Liver (tissue), 8 donors: ENCODE measurements at regions not wholly inside any gene's neighbourhood (a gene's known extent, or its start where the extent isn't known, plus 50 kb on each side); places are given as distances from the start of the nearest gene placed in this dataset.

Experiments
- DNase-seq: peaks from one replicate; pipeline ENCODE4 v3.0.0-alpha.2; 2017; ENCODE audit warnings: low spot score
- H3K27ac ChIP-seq, 2 donors: one replicate each; pipeline ENCODE4 v1.7.0; 2013; ENCODE audit warnings: inconsistent platforms in 2 of 2, low read length in 2 of 2, control low read depth in 1 of 2, low read depth in 1 of 2, mild to moderate bottlenecking in 1 of 2
- H3K27me3 ChIP-seq, 4 donors: one replicate each; pipeline versions ENCODE4 v1.6.1 to v1.7.0; 2013; ENCODE audit warnings: low read length in 3 of 4, inconsistent platforms in 1 of 4, mild to moderate bottlenecking in 1 of 4, moderate library complexity in 1 of 4; ENCODE audit not compliant: control insufficient read depth in 4 of 4, insufficient read depth in 4 of 4
- H3K36me3 ChIP-seq, 4 donors: one replicate each; pipeline versions ENCODE4 v1.6.1 to v1.7.0; 2013; ENCODE audit warnings: low read length in 3 of 4, mild to moderate bottlenecking in 3 of 4, low read depth in 1 of 4, moderate library complexity in 1 of 4; ENCODE audit not compliant: control insufficient read depth in 4 of 4, insufficient read depth in 3 of 4
- H3K4me1 ChIP-seq, 4 donors: one replicate each; pipeline versions ENCODE4 v1.6.1 to v1.7.0; 2013; ENCODE audit warnings: low read length in 3 of 4, mild to moderate bottlenecking in 3 of 4, moderate library complexity in 1 of 4; ENCODE audit not compliant: control insufficient read depth in 4 of 4, insufficient read depth in 4 of 4
- H3K4me3 ChIP-seq, 3 donors: one replicate each; pipeline versions ENCODE4 v1.6.1 to v1.7.0; 2013; ENCODE audit warnings: low read length in 3 of 3, control low read depth in 1 of 3, low read depth in 1 of 3, mild to moderate bottlenecking in 1 of 3
- H3K9ac ChIP-seq, 2 donors: one replicate each; pipeline ENCODE4 v1.7.0; 2013; ENCODE audit warnings: low read length in 2 of 2, mild to moderate bottlenecking in 2 of 2, moderate library complexity in 2 of 2, control low read depth in 1 of 2, low read depth in 1 of 2
- H3K9me3 ChIP-seq, 4 donors: one replicate each; pipeline versions ENCODE4 v1.6.1 to v1.7.0; 2013; ENCODE audit warnings: low read length in 3 of 4; ENCODE audit not compliant: control insufficient read depth in 4 of 4
- CTCF ChIP-seq: fragments of 150-350 bp; IDR thresholded peaks from 2 replicates; pipeline ENCODE4 v1.5.1; 2017; ENCODE audit warnings: improper control_type of control experiment, low read depth, low read length; ENCODE audit not compliant: missing input control
- EGR1 ChIP-seq, 2 donors: IDR thresholded peaks; 2 replicates each; pipeline ENCODE4 v1.6.1; 2016 to 2018; ENCODE audit warnings: antibody characterized with exemption in 2 of 2, low read depth in 2 of 2
- FOXA1 ChIP-seq: IDR thresholded peaks from 2 replicates; pipeline ENCODE4 v1.6.1; 2016; ENCODE audit warnings: antibody characterized with exemption
- FOXA2 ChIP-seq: IDR thresholded peaks from 2 replicates; pipeline ENCODE4 v1.6.1; 2016; ENCODE audit warnings: antibody characterized with exemption
- HNF4A ChIP-seq, 2 donors: conservative IDR thresholded peaks; 2 replicates each; pipeline ENCODE4 v1.6.1; 2016; ENCODE audit warnings: antibody characterized with exemption in 2 of 2, mild to moderate bottlenecking in 2 of 2
- HNF4G ChIP-seq: IDR thresholded peaks from 2 replicates; pipeline ENCODE4 v1.6.1; 2016; ENCODE audit warnings: antibody characterized with exemption
- JUND ChIP-seq, 2 donors: IDR thresholded peaks; 2 replicates each; pipeline ENCODE4 v1.6.1; 2016; ENCODE audit warnings: antibody characterized with exemption in 2 of 2
- NR2F2 ChIP-seq: IDR thresholded peaks from 2 replicates; pipeline ENCODE4 v1.6.1; 2016; ENCODE audit warnings: antibody characterized with exemption
- REST ChIP-seq: IDR thresholded peaks from 2 replicates; pipeline ENCODE4 v1.6.1; 2016; ENCODE audit warnings: antibody characterized with exemption, mild to moderate bottlenecking
- RXRA ChIP-seq, 2 donors: IDR thresholded peaks; 2 replicates each; pipeline ENCODE4 v1.6.1; 2017 to 2018; ENCODE audit warnings: antibody characterized with exemption in 2 of 2, mild to moderate bottlenecking in 1 of 2
- SP1 ChIP-seq: IDR thresholded peaks from 2 replicates; pipeline ENCODE4 v1.6.1; 2018; ENCODE audit warnings: antibody characterized with exemption, mild to moderate bottlenecking
- TAF1 ChIP-seq: conservative IDR thresholded peaks from 2 replicates; pipeline ENCODE4 v1.6.1; 2016; ENCODE audit warnings: antibody characterized with exemption, mild to moderate bottlenecking
- YY1 ChIP-seq: IDR thresholded peaks from 2 replicates; pipeline ENCODE4 v1.6.1; 2016; ENCODE audit warnings: antibody characterized with exemption, mild to moderate bottlenecking
- WGBS: extraction: QIAGEN DNeasy Blood & Tissue Kit; methylation state at CpG from one replicate; pipeline ENCODE4 v1.1.7; 2013; 5-methylcytosine and 5-hydroxymethylcytosine counted together
- TF ChIP-seq, protein P1 (sequence below): IDR thresholded peaks from 2 replicates; pipeline ENCODE4 v1.6.1; 2016; ENCODE audit warnings: antibody characterized with exemption
- donor health status: healthy.
- donor health status: healthy.
- donor health status: healthy.
- donor health status: healthy.
- donor health status: healthy.

DNA sequence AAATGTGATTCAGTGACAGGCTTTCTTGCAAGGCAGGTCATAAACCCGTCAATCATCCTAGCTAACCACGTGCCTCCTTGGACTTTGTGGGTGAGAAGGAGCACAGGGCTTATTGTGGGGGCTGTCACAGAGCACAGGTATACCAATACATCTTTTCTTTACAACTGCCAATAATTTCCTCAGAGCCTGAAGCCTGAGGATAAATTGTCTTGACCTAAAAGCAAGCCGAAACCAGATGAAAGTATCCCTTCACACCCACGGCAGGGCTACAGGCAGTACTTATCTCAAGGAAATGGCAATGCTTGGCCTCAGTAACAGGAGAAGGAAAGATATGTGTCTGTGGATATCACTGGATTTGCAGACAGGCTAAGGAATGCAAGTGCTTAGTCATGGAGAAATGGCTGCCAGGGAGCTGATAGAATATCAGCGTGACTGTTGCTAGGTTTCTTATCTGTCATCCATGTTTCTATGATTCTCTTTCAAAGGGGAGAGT lies 90.3 kb upstream of the ZNF366 start:
- no peaks in the 10 kb centered on the region for H3K36me3 ChIP-seq
- no peak for DNase-seq
- peaks cover 0 to 3% (median 0%) of the 10 kb centered on the region in 4 donors for H3K9me3 ChIP-seq
- no peak overlapping the region for H3K4me3 ChIP-seq
- H3K27ac ChIP-seq = no peak overlapping the region
- TF ChIP-seq FOXA1 (no peak), NR2F2 (peak; percentile 36), YY1 (peak; percentile 46)
- TF ChIP-seq, protein P1, sequence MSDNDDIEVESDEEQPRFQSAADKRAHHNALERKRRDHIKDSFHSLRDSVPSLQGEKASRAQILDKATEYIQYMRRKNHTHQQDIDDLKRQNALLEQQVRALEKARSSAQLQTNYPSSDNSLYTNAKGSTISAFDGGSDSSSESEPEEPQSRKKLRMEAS = no peak
- H3K4me1 ChIP-seq = no peaks in the 10 kb centered on the region
- WGBS = 63% methylated on average over 5 of the region's 5 CpGs
- H3K9ac ChIP-seq = no peak overlapping the region
- H3K27me3 ChIP-seq = no peaks in the 10 kb centered on the region

- H3K9me3 ChIP-seq = peaks cover 0 to 3% (median 0%) of the 10 kb centered on the region in 4 donors
- H3K27me3 ChIP-seq = no peaks in the 10 kb centered on the region
- no peak for DNase-seq
- no peak overlapping the region for H3K27ac ChIP-seq
- TF ChIP-seq TAF1 (no peak), YY1 (no peak), EGR1 (IDR thresholded peaks at IDR 0.05; ENCODE audit: low read depth in 2 of 2) (no peak), SP1 (no peak), JUND (IDR thresholded peaks at IDR 0.05) (no peak), CTCF (no peak), HNF4A (conservative IDR thresholded peaks at IDR 0.05) (no peak), NR2F2 (no peak), HNF4G (no peak), FOXA2 (no peak), REST (no peak), RXRA (IDR thresholded peaks at IDR 0.05) (no peak)
- TF ChIP-seq, protein P1 = no peak
- no peak overlapping the region for H3K4me3 ChIP-seq
- WGBS = 78% methylated on average over 3 of the region's 3 CpGs
- H3K36me3 ChIP-seq = no peaks in the 10 kb centered on the region
- H3K4me1 ChIP-seq = no peaks in the 10 kb centered on the region
- no peak overlapping the region for H3K9ac ChIP-seq
Measured at GRCh38 chr5:72596956-72597355, 89.7 kb upstream of the ZNF366 start.

DNA sequence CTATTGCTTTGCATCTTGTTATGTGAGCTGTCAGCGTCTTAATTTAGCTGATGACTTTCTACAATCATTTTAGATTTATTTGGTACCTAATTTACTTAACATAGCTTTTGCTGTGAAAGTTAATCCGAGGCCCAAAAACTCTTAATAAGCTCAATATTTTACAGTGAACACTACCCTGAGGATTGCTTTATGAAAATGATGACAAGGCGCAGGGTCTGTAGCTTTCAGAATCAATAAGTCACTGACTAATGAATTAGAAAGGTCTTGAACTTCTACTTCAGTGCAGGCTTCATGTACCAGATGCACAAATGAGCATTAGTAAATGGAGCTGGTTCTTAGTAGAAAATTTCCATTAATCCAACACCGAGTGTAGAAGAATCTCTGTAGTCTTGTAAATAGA lies 81.4 kb upstream of the ZNF366 start:
- no peak overlapping the region for H3K9ac ChIP-seq
- H3K36me3 ChIP-seq = no peaks in the 10 kb centered on the region
- no peaks in the 10 kb centered on the region for H3K9me3 ChIP-seq
- peaks cover 0 to 2% (median under 1%) of the 10 kb centered on the region in 4 donors for H3K27me3 ChIP-seq
- DNase-seq = no peak
- WGBS = 87% methylated on average over 4 of the region's 4 CpGs
- H3K27ac ChIP-seq = no peak overlapping the region
- no peak overlapping the region for H3K4me3 ChIP-seq
- TF ChIP-seq JUND (IDR thresholded peaks at IDR 0.05) = no peak
- TF ChIP-seq YY1 = no peak
- H3K4me1 ChIP-seq = no peaks in the 10 kb centered on the region
